Fibroblast of the aortic adventitia (primary cell): ENCODE measurements at regions not wholly inside any gene's neighbourhood (a gene's known extent, or its start where the extent isn't known, plus 50 kb on each side); places are given as distances from the start of the nearest gene placed in this dataset.

Experiments used
- DNase-seq: peaks from one replicate; pipeline ENCODE4 v3.0.0-alpha.2; 2010; ENCODE audit warnings: low read depth
- H3K4me3 ChIP-seq: 2 replicates; pipeline ENCODE4 v1.5.1; 2011; ENCODE audit warnings: low read depth, mild to moderate bottlenecking, control low read depth, low read length, moderate library complexity
- CTCF ChIP-seq: IDR thresholded peaks from 2 replicates; pipeline ENCODE4 v1.5.1; 2011; ENCODE audit warnings: mild to moderate bottlenecking, low read length, control low read depth, inconsistent platforms; ENCODE audit not compliant: insufficient read depth

DNA sequence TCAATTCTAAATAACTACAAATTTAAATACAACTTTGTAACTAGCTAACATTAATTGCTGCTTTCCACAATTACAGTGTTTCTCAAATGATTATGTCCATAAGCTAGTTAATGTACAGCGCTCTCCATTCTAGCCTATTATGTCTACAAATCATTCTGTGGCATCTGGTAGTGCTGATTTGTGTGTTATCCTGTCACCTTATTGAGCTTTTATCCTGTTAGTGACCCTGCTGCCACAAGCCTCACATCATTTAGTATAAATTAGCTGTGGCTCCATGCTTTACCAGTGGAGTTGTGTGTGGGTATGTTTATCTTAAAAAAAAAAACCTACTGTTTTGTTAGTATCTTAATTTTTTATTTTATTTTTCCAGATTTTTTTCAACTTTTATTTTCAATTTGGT lies 112.6 kb upstream of the PJA2 start:
- no peak overlapping the region for H3K4me3 ChIP-seq
- TF ChIP-seq CTCF = no peak
- DNase-seq = no peak

DNA sequence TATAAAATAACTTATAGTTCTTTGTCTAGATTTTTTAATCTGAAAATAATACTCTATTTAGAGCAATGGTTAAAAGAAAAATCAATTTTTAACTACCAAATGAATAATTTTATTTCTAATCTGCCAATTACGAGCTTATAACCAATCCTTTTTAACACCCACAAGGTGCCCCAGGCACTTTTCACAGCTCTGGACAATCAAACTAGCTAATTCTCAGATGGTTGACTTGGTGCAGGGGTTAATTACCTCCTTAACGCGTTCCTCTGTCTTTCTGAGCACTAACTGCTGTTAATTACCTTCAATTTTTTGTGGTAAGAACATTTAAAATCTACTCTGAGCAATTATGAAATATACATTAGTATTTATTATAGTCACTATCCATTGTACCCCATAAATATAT lies 109.6 kb upstream of the PJA2 start:
- H3K4me3 ChIP-seq = no peak overlapping the region
- no peak for DNase-seq
- TF ChIP-seq CTCF = no peak

GRCh38 chr5:109516390-109516789 lies 106.6 kb upstream of the PJA2 start:
- peak; percentile 39 for DNase-seq
- no peak for TF ChIP-seq CTCF
- H3K4me3 ChIP-seq = no peak overlapping the region

- no peak overlapping the region for H3K4me3 ChIP-seq
- TF ChIP-seq CTCF = no peak
- DNase-seq = no peak
Measured at GRCh38 chr5:109511980-109512734, 102.4 kb upstream of the PJA2 start.

- H3K4me3 ChIP-seq = no peak overlapping the region
- DNase-seq = no peak
- no peak for TF ChIP-seq CTCF
Measured at GRCh38 chr5:109506556-109506955, 96.8 kb upstream of the PJA2 start.

DNA sequence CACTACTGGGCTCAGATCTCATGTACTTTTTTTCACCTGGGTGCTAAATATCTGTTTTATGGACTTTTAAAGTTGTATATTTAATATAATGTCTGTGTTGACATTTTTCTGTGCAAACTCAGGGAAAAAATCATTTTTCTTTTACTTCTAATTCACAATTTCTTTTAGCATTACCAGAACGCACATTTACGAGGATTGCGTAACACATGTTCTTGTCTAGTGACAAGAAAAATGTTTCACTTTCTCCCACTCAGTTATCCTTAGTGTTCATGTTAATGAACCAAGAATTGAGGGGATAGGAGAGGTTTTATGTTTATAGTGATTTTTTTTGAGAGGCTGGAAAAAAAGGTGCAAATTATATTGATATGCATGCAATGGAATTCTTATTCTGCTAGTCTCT lies 86.3 kb upstream of the PJA2 start:
- TF ChIP-seq CTCF = no peak
- DNase-seq = peak; percentile 19
- H3K4me3 ChIP-seq = no peak overlapping the region

- DNase-seq = no peak
- H3K4me3 ChIP-seq = no peak overlapping the region
- TF ChIP-seq CTCF = no peak
Measured at GRCh38 chr5:109487753-109488420, 78.1 kb upstream of the PJA2 start.
